ENCODE measurements at regions not wholly inside any gene's neighbourhood (a gene's known extent, or its start where the extent isn't known, plus 50 kb on each side); places are given as distances from the start of the nearest gene placed in this dataset.

GRCh38 chr4:14264437-14264836 is 636.9 kb upstream of the BOD1L1 start:
- no peak for DNase-seq

GRCh38 chr4:14265651-14266050 is 638.1 kb upstream of the BOD1L1 start:
- DNase-seq, result no peak

GRCh38 chr4:14267373-14268060 is 640.0 kb upstream of the BOD1L1 start:
- no peak for DNase-seq

GRCh38 chr4:14269824-14270223 is 642.3 kb upstream of the BOD1L1 start:
- no peak for DNase-seq

- DNase-seq, result no peak
These were observed 644.7 kb upstream of the BOD1L1 start for GRCh38 chr4:14272206-14272605.

- DNase-seq, result no peak
These were observed 650.0 kb upstream of the BOD1L1 start for GRCh38 chr4:14277505-14277904.

- DNase-seq, result no peak
These were observed 653.0 kb upstream of the BOD1L1 start for GRCh38 chr4:14280567-14280966.

- DNase-seq, result no peak
These were observed 657.1 kb upstream of the BOD1L1 start for GRCh38 chr4:14284578-14284977.

GRCh38 chr4:14289708-14290107 is 662.2 kb upstream of the BOD1L1 start:
- no peak for DNase-seq

GRCh38 chr4:14293582-14293981 is 666.1 kb upstream of the BOD1L1 start:
- no peak for DNase-seq

GRCh38 chr4:14294611-14295010 is 667.1 kb upstream of the BOD1L1 start:
- no peak for DNase-seq

GRCh38 chr4:14299166-14299565 is 671.6 kb upstream of the BOD1L1 start:
- no peak for DNase-seq

- DNase-seq, result no peak
These were observed 674.5 kb upstream of the BOD1L1 start for GRCh38 chr4:14302021-14302420.

- DNase-seq, result no peak
These were observed 676.3 kb upstream of the BOD1L1 start for GRCh38 chr4:14303856-14304255.

GRCh38 chr4:14308229-14308651 is 680.7 kb upstream of the BOD1L1 start:
- DNase-seq, result no peak

GRCh38 chr4:14309431-14309830 is 681.9 kb upstream of the BOD1L1 start:
- no peak for DNase-seq

- no peak for DNase-seq
These were observed 686.2 kb upstream of the BOD1L1 start for GRCh38 chr4:14313757-14314156.

GRCh38 chr4:14315129-14315528 is 687.2 kb upstream of the CPEB2 start:
- no peak for DNase-seq

GRCh38 chr4:14317351-14317750 is 684.9 kb upstream of the CPEB2 start:
- DNase-seq, result no peak

GRCh38 chr4:14318671-14319070 is 683.6 kb upstream of the CPEB2 start:
- no peak for DNase-seq

GRCh38 chr4:14321723-14322122 is 680.6 kb upstream of the CPEB2 start:
- DNase-seq, result no peak

- no peak for DNase-seq
These were observed 679.1 kb upstream of the CPEB2 start for GRCh38 chr4:14323191-14323590.

- no peak for DNase-seq
These were observed 673.1 kb upstream of the CPEB2 start for GRCh38 chr4:14329228-14329627.

GRCh38 chr4:14333616-14334015 is 668.7 kb upstream of the CPEB2 start:
- DNase-seq, result no peak

- no peak for DNase-seq
These were observed 668.1 kb upstream of the CPEB2 start for GRCh38 chr4:14334166-14334565.
